ENCODE measurements at regions not wholly inside any gene's neighbourhood (a gene's known extent, or its start where the extent isn't known, plus 50 kb on each side); places are given as distances from the start of the nearest gene placed in this dataset.
"Not testable (repeated sequence)": the region's sequence is repeated elsewhere in the genome, so short reads cannot be mapped to it uniquely, and the experiment has no call there.

DNA sequence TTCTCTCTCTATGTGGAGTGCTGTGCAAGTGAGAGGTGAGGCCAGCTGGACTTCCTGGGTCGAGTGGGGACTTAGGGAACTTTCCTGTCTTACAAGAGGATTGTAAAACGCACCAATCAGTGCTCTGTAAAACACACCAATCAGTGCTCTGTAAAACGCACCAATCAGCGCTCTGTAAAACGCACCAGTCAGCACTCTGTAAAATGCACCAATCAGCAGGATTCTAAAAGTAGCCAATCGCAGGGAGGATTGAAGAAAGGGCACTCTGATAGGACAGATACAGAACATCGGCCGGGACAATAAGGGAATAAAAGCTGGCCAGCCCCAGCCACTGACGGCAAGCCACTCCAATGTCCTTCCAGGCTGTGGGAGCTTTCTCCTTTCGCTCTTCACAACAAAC, 52.0 kb upstream of the PTCH1 start:
- TF ChIP-seq, protein P1, sequence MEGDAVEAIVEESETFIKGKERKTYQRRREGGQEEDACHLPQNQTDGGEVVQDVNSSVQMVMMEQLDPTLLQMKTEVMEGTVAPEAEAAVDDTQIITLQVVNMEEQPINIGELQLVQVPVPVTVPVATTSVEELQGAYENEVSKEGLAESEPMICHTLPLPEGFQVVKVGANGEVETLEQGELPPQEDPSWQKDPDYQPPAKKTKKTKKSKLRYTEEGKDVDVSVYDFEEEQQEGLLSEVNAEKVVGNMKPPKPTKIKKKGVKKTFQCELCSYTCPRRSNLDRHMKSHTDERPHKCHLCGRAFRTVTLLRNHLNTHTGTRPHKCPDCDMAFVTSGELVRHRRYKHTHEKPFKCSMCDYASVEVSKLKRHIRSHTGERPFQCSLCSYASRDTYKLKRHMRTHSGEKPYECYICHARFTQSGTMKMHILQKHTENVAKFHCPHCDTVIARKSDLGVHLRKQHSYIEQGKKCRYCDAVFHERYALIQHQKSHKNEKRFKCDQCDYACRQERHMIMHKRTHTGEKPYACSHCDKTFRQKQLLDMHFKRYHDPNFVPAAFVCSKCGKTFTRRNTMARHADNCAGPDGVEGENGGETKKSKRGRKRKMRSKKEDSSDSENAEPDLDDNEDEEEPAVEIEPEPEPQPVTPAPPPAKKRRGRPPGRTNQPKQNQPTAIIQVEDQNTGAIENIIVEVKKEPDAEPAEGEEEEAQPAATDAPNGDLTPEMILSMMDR (IDR thresholded peaks at IDR 0.05; ENCODE audit: low read depth, low read length, poor library complexity, severe bottlenecking), result not testable (repeated sequence)
- TF ChIP-seq EZH2phosphoT487 (IDR thresholded peaks at IDR 0.05; ENCODE audit: borderline replicate concordance, low read length), result not testable (repeated sequence)
